ENCODE measurements at regions not wholly inside any gene's neighbourhood (a gene's known extent, or its start where the extent isn't known, plus 50 kb on each side); places are given as distances from the start of the nearest gene placed in this dataset.

- DNase-seq (ENCODE audit: low read depth), result no peak
- TF ChIP-seq, protein P1, sequence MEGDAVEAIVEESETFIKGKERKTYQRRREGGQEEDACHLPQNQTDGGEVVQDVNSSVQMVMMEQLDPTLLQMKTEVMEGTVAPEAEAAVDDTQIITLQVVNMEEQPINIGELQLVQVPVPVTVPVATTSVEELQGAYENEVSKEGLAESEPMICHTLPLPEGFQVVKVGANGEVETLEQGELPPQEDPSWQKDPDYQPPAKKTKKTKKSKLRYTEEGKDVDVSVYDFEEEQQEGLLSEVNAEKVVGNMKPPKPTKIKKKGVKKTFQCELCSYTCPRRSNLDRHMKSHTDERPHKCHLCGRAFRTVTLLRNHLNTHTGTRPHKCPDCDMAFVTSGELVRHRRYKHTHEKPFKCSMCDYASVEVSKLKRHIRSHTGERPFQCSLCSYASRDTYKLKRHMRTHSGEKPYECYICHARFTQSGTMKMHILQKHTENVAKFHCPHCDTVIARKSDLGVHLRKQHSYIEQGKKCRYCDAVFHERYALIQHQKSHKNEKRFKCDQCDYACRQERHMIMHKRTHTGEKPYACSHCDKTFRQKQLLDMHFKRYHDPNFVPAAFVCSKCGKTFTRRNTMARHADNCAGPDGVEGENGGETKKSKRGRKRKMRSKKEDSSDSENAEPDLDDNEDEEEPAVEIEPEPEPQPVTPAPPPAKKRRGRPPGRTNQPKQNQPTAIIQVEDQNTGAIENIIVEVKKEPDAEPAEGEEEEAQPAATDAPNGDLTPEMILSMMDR (IDR thresholded peaks at IDR 0.05; ENCODE audit: control insufficient read depth, insufficient read depth, low read depth, low read length, missing control alignments), result no peak
Observed at GRCh38 chr1:29447368-29447767, 211.0 kb downstream of the PTPRU start.

DNA sequence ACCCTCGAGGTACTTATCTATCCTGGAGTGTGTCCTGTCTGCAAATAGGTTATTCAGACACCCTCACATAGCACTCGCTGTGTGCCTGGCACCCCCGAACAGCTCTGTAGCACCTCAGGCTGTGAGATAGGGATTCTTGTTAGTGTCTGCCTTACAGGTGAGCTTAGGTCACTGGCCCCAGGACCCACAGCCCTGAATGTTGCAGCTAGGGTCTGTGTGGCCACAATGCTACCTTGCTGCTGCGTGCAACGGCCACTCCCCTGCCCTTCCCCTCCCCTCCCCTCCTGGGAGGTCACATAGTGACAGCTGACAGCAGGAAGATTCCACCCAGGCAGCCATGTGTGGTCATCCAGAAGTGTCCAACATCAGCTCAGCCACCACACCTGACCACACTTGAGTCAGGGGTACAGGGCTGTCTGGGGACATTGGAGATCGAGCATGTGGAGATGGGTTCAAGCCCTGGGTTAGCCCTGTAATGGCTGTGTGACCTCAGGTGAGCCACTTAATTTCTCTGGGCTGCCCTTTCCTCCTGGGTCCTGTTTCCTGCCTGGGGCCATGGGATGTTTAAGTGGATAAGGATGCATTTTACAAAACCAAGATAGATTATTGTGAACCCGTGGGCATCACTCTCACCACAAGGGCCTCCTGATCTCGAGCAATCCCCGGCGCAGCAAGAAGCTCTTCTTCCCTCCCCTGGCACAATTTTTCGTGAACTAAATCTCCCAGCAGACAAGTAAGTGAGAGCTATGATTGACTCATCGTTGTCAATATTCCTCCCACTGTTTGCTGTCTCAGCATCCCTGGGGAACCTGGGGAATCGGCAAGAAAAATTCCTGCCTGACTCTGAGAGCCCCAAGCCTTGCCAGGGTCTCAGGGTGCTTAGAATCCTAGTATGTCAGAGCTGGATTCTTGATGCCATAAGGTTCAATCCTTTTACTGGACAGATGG is 208.7 kb downstream of the PTPRU start:
- no peak for DNase-seq (ENCODE audit: low read depth)
- TF ChIP-seq, protein P1 (IDR thresholded peaks at IDR 0.05; ENCODE audit: control insufficient read depth, insufficient read depth, low read depth, low read length, missing control alignments), result no peak
- H3K4me3 ChIP-seq (ENCODE audit: control insufficient read depth, low read depth, low read length), result no peak overlapping the region

More at GRCh38 chr1:29447368-29447767, 211.0 kb downstream of the PTPRU start:
- no peak overlapping the region for H3K4me3 ChIP-seq (ENCODE audit: control insufficient read depth, low read depth, low read length)

- TF ChIP-seq, protein P1 (IDR thresholded peaks at IDR 0.05; ENCODE audit: control insufficient read depth, insufficient read depth, low read depth, low read length, missing control alignments), result no peak
- no peak overlapping the region for H3K4me3 ChIP-seq (ENCODE audit: control insufficient read depth, low read depth, low read length)
- no peak for DNase-seq (ENCODE audit: low read depth)
Observed at GRCh38 chr1:29444081-29444715, 207.9 kb downstream of the PTPRU start.

- no peak for DNase-seq (ENCODE audit: low read depth)
- H3K4me3 ChIP-seq (ENCODE audit: control insufficient read depth, low read depth, low read length), result no peak overlapping the region
- TF ChIP-seq, protein P1 (IDR thresholded peaks at IDR 0.05; ENCODE audit: control insufficient read depth, insufficient read depth, low read depth, low read length, missing control alignments), result no peak
Observed at GRCh38 chr1:29441916-29442668, 205.8 kb downstream of the PTPRU start.

- no peak for DNase-seq (ENCODE audit: low read depth)
- H3K4me3 ChIP-seq (ENCODE audit: control insufficient read depth, low read depth, low read length), result no peak overlapping the region
- TF ChIP-seq, protein P1 (IDR thresholded peaks at IDR 0.05; ENCODE audit: control insufficient read depth, insufficient read depth, low read depth, low read length, missing control alignments), result no peak
Observed at GRCh38 chr1:29439615-29440014, 203.3 kb downstream of the PTPRU start.

- no peak overlapping the region for H3K4me3 ChIP-seq (ENCODE audit: control insufficient read depth, low read depth, low read length)
- TF ChIP-seq, protein P1 (IDR thresholded peaks at IDR 0.05; ENCODE audit: control insufficient read depth, insufficient read depth, low read depth, low read length, missing control alignments), result no peak
- no peak for DNase-seq (ENCODE audit: low read depth)
Observed at GRCh38 chr1:29438991-29439390, 202.7 kb downstream of the PTPRU start.

Data from AG09309 (cell line).